GM19035 (cell line): ENCODE measurements at regions not wholly inside any gene's neighbourhood (a gene's known extent, or its start where the extent isn't known, plus 50 kb on each side); places are given as distances from the start of the nearest gene placed in this dataset.
"Not testable (repeated sequence)": the region's sequence is repeated elsewhere in the genome, so short reads cannot be mapped to it uniquely, and the experiment has no call there.

ENCODE experiments used
- ATAC-seq: cut with Tn5 transposase; IDR thresholded peaks from one replicate; pipeline ENCODE4 v1.9.1; 2021; ENCODE audit not compliant: unreplicated experiment

- ATAC-seq: no peak
Observed at GRCh38 chr10:29730458-29730857, 95.7 kb upstream of the SVIL start.

- ATAC-seq: no peak
Observed at GRCh38 chr10:29728541-29729049, 93.8 kb upstream of the SVIL start.

- ATAC-seq: not testable (repeated sequence)
Observed at GRCh38 chr10:29725927-29726326, 91.2 kb upstream of the SVIL start.

- no peak for ATAC-seq
Observed at GRCh38 chr10:29725133-29725720, 90.5 kb upstream of the SVIL start.

GRCh38 chr10:29723726-29724125 lies 89.0 kb upstream of the SVIL start:
- no peak for ATAC-seq

GRCh38 chr10:29722777-29723176 lies 88.0 kb upstream of the SVIL start:
- ATAC-seq: no peak

GRCh38 chr10:29720149-29720548 lies 85.4 kb upstream of the SVIL start:
- no peak for ATAC-seq

- ATAC-seq: no peak
Observed at GRCh38 chr10:29719281-29719675, 84.5 kb upstream of the SVIL start.

GRCh38 chr10:29715296-29715695 lies 80.5 kb upstream of the SVIL start:
- ATAC-seq: no peak

- no peak for ATAC-seq
Observed at GRCh38 chr10:29714096-29714874, 79.5 kb upstream of the SVIL start.

- ATAC-seq: no peak
Observed at GRCh38 chr10:29713450-29713849, 78.7 kb upstream of the SVIL start.

- no peak for ATAC-seq
Observed at GRCh38 chr10:29712108-29712507, 77.3 kb upstream of the SVIL start.

- no peak for ATAC-seq
Observed at GRCh38 chr10:29710128-29710527, 75.4 kb upstream of the SVIL start.

- no peak for ATAC-seq
Observed at GRCh38 chr10:29709484-29710002, 74.8 kb upstream of the SVIL start.

GRCh38 chr10:29703271-29703670 lies 68.5 kb upstream of the SVIL start:
- no peak for ATAC-seq

GRCh38 chr10:29702273-29703164 lies 67.7 kb upstream of the SVIL start:
- ATAC-seq: no peak

GRCh38 chr10:29701306-29701705 lies 66.5 kb upstream of the SVIL start:
- ATAC-seq: no peak

GRCh38 chr10:29699621-29700020 lies 64.8 kb upstream of the SVIL start:
- ATAC-seq: no peak

- no peak for ATAC-seq
Observed at GRCh38 chr10:29698773-29699490, 64.2 kb upstream of the SVIL start.

GRCh38 chr10:29696581-29696980 lies 61.8 kb upstream of the SVIL start:
- ATAC-seq: not testable (repeated sequence)

GRCh38 chr10:29694121-29694520 lies 59.4 kb upstream of the SVIL start:
- ATAC-seq: no peak
